ENCODE measurements at regions not wholly inside any gene's neighbourhood (a gene's known extent, or its start where the extent isn't known, plus 50 kb on each side); places are given as distances from the start of the nearest gene placed in this dataset.

- no peak for TF ChIP-seq POLR2AphosphoS5 (IDR thresholded peaks at IDR 0.05)
- TF ChIP-seq EZH2 (IDR thresholded peaks at IDR 0.05; ENCODE audit: borderline replicate concordance, insufficient read depth, low read length, poor library complexity, severe bottlenecking), result no peak
- no peak for TF ChIP-seq CTCF (IDR thresholded peaks at IDR 0.05; ENCODE audit: poor library complexity, severe bottlenecking)
- no peak for TF ChIP-seq EP300 (conservative IDR thresholded peaks at IDR 0.05; ENCODE audit: poor library complexity, severe bottlenecking)
- no peak for TF ChIP-seq TAF1 (IDR thresholded peaks at IDR 0.05; ENCODE audit: low read depth)
- TF ChIP-seq REST (IDR thresholded peaks at IDR 0.05; ENCODE audit: borderline replicate concordance), result no peak
- no peak for TF ChIP-seq SMC3 (conservative IDR thresholded peaks at IDR 0.05; ENCODE audit: poor library complexity)
- TF ChIP-seq MXI1 (conservative IDR thresholded peaks at IDR 0.05; ENCODE audit: poor library complexity, severe bottlenecking), result no peak
- no peak for TF ChIP-seq RAD21 (conservative IDR thresholded peaks at IDR 0.05)
Observed at GRCh38 chr6:102402635-102403329, 1009.3 kb downstream of the GRIK2 start.
